VCaP (cell line): ENCODE measurements at regions not wholly inside any gene's neighbourhood (a gene's known extent, or its start where the extent isn't known, plus 50 kb on each side); places are given as distances from the start of the nearest gene placed in this dataset.
"Not testable (repeated sequence)": the region's sequence is repeated elsewhere in the genome, so short reads cannot be mapped to it uniquely, and the experiment has no call there.

ENCODE experiments used
- H3K27ac ChIP-seq: fragments of 450-650 bp; 2 replicates; pipeline ENCODE4 v1.5.1; 2017
- TF ChIP-seq, protein P1 (sequence below): fragments of 450-650 bp; conservative IDR thresholded peaks from 2 replicates; pipeline ENCODE4 v1.5.1; 2017; ENCODE audit warnings: mild to moderate bottlenecking, moderate library complexity

DNA sequence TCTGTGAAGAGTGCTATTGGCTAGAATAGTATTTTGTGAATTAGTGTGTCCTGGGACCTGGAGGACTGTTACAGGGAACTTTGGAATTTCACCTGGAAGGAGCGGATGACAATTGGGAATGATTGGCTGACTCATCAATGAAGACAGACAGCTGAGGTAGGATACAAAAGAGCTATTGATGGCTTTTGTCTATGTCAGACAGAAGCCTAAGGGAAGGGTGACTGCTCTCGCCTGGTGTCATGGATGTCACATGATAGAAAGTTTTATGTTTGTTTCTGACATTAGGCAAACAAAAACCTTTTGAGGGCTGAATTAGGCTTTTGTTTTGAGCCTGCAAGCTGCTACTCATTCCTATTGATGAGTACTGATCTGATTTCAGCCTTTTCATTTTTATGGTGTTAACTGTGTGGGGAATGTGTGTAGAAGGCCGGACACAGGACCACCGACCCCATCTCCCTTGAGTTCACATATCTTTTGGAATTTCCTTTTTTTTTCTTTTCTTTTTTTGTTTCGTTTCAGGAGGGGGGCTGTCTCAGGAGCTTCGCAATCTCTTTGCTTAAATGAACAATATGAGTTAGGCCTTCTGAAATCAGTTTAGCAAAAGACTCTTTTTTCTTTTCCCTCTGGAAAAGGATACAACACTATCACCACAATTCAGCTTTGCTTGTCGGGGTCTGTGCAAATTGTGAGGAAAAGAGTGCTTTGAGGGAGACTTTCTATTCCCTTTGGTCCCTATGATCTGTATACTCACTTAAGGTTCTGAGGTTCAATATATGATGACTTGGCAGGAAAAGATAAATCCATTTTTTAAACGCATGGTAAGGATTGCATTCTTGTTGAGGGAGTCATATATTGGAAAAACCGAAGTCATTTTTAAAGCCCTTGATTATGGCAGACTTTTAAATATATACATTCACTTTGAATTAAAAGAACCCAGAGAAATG lies 207.9 kb upstream of the FIGN start:
- no peak overlapping the region for H3K27ac ChIP-seq
- TF ChIP-seq, protein P1, sequence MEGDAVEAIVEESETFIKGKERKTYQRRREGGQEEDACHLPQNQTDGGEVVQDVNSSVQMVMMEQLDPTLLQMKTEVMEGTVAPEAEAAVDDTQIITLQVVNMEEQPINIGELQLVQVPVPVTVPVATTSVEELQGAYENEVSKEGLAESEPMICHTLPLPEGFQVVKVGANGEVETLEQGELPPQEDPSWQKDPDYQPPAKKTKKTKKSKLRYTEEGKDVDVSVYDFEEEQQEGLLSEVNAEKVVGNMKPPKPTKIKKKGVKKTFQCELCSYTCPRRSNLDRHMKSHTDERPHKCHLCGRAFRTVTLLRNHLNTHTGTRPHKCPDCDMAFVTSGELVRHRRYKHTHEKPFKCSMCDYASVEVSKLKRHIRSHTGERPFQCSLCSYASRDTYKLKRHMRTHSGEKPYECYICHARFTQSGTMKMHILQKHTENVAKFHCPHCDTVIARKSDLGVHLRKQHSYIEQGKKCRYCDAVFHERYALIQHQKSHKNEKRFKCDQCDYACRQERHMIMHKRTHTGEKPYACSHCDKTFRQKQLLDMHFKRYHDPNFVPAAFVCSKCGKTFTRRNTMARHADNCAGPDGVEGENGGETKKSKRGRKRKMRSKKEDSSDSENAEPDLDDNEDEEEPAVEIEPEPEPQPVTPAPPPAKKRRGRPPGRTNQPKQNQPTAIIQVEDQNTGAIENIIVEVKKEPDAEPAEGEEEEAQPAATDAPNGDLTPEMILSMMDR = no peak

- no peak overlapping the region for H3K27ac ChIP-seq
- TF ChIP-seq, protein P1 = no peak
Observed at GRCh38 chr2:163934131-163934530, 198.3 kb upstream of the FIGN start.

GRCh38 chr2:163919717-163920116 lies 183.9 kb upstream of the FIGN start:
- H3K27ac ChIP-seq = no peak overlapping the region

DNA sequence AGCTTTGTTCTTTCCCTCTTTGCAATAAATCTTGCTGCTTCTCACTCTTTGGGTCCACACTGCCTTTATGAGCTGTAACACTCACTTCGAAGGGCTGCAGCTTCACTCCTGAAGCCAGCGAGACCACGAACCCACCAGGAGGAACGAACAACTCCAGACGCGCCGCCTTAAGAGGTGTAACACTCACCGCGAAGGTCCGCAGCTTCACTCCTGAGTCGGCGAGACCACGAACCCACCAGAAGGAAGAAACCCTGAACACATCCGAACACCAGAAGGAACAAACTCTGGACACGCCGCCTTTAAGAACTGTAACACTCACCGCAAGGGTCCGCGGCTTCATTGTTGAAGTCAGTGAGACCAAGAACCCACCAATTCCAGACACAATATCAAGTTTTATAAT lies 178.7 kb upstream of the FIGN start:
- not testable (repeated sequence) for H3K27ac ChIP-seq

More at GRCh38 chr2:163919717-163920116, 183.9 kb upstream of the FIGN start:
- TF ChIP-seq, protein P1 = no peak

DNA sequence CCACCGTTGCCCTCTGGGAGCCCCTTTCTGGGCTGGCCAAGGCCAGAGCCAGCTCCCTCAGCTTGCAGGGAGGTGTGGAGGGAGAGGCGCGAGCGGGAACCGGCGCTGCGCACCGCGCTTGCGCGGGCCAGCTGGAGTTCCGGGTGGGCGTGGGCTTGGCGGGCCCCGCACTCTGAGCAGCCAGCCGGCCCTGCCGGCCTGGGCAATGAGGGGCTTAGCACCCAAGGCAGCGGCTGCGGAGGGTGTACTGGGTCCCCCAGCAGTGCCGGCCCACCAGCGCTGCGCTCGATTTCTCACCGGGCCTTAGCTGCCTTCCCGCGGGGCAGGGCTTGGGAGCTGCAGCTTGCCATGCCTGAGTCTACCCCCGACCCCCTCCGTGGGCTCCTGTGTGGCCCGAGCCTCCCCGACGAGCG lies 177.7 kb upstream of the FIGN start:
- H3K27ac ChIP-seq = not testable (repeated sequence)

GRCh38 chr2:163909411-163910080 lies 173.7 kb upstream of the FIGN start:
- TF ChIP-seq, protein P1 = no peak
- no peak overlapping the region for H3K27ac ChIP-seq

GRCh38 chr2:163906410-163906809 lies 170.6 kb upstream of the FIGN start:
- H3K27ac ChIP-seq = no peak overlapping the region

DNA sequence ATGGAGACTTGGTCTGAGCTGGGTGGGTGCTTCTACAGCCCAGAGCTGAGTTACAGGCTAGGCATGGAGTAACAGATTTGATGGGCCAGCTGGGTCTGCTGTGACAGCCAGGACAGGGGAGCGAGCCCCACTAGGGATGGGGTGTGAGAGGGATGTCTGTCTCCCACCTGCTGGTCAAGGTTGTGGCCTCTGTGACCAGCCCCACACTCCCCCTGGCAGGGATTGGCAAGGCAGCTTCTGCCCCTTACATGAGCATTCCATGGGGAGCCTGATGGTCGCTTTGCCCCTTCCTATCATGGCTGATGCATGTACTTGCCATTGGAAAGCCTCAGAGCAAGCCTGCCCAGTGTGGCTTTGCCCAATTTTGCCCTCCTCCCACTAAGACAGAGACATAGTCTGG lies 162.0 kb upstream of the FIGN start:
- H3K27ac ChIP-seq = no peak overlapping the region
- TF ChIP-seq, protein P1 = no peak

More at GRCh38 chr2:163906410-163906809, 170.6 kb upstream of the FIGN start:
- TF ChIP-seq, protein P1 = no peak

DNA sequence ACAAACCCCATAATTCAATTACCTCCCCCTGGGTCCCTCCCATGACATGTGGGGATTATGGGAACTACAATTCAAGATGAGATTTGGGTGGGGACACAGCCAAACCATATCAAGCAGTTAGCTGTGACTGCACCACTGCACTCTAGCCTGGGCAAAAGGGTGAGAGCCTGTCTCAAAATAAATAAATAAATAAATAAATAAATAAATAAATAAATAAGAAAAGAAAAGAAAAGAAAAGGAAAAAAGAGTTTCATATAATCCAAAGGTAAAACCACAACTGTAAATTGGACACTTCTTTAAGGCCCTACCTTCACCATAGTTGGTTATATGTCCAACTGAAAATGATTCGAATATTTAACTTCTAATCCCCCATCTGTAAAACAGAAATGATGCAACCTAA lies 157.6 kb upstream of the FIGN start:
- H3K27ac ChIP-seq = not testable (repeated sequence)
